ENCODE measurements at regions not wholly inside any gene's neighbourhood (a gene's known extent, or its start where the extent isn't known, plus 50 kb on each side); places are given as distances from the start of the nearest gene placed in this dataset.

GRCh38 chr4:106444557-106444956 is 76.0 kb upstream of the GIMD1 start:
- Mint-ChIP-seq H3K36me3 (ENCODE audit: insufficient read depth) (no peaks in the 10 kb centered on the region), H3K4me3 (no peak overlapping the region), H3K4me1 (ENCODE audit: low read depth in 2 of 2) (no peaks in the 10 kb centered on the region), H3K9me3 (peaks cover 0 to 4% of the 10 kb centered on the region in 2 donors), H3K27ac (no peak overlapping the region), H3K27me3 (no peaks in the 10 kb centered on the region)
- ATAC-seq (replicated peaks) (no peak), DNase-seq (no peak)

DNA sequence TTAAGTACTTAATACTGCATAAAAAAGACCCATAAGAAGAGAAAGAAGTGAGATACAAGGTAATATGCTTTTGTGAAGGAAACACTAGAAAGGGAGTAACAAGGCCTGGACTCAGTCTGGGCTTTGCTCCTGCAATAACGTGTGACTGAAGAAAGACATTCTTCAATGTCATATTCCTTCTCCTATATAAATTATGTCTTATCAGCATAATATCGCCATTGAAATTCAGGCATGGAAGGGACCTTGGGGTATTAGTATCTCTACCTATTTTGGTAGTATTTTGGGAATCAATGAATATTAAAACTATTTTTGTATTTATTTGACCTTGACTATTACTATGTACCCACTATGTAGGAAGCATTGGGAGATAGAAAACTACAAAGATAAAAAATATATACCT is 62.2 kb upstream of the GIMD1 start:
- H3K4me3 Mint-ChIP-seq: no peak overlapping the region
- H3K9me3 Mint-ChIP-seq: peaks cover 0 to 5% of the 10 kb centered on the region in 2 donors
- DNase-seq: no peak
- ATAC-seq (replicated peaks): no peak
- no peak overlapping the region for H3K27ac Mint-ChIP-seq
- no peaks in the 10 kb centered on the region for H3K36me3 Mint-ChIP-seq (ENCODE audit: insufficient read depth)
- H3K27me3 Mint-ChIP-seq: no peaks in the 10 kb centered on the region
- no peaks in the 10 kb centered on the region for H3K4me1 Mint-ChIP-seq (ENCODE audit: low read depth in 2 of 2)

- Mint-ChIP-seq H3K9me3 (peaks cover 0 to 5% of the 10 kb centered on the region in 2 donors), H3K36me3 (ENCODE audit: insufficient read depth) (no peaks in the 10 kb centered on the region), H3K4me1 (ENCODE audit: low read depth in 2 of 2) (no peaks in the 10 kb centered on the region), H3K27ac (no peak overlapping the region), H3K27me3 (no peaks in the 10 kb centered on the region), H3K4me3 (no peak overlapping the region)
- DNase-seq: no peak
- ATAC-seq (replicated peaks): no peak
Observed at GRCh38 chr4:106429885-106430284, 61.3 kb upstream of the GIMD1 start.

GRCh38 chr4:106426069-106426468 is 57.5 kb upstream of the GIMD1 start:
- H3K27ac Mint-ChIP-seq: no peak overlapping the region
- ATAC-seq (replicated peaks) (no peak), DNase-seq (no peak)
- no peaks in the 10 kb centered on the region for H3K9me3 Mint-ChIP-seq
- no peak overlapping the region for H3K4me3 Mint-ChIP-seq
- H3K27me3 Mint-ChIP-seq: no peaks in the 10 kb centered on the region
- no peaks in the 10 kb centered on the region for H3K36me3 Mint-ChIP-seq (ENCODE audit: insufficient read depth)
- H3K4me1 Mint-ChIP-seq (ENCODE audit: low read depth in 2 of 2): no peaks in the 10 kb centered on the region

DNA sequence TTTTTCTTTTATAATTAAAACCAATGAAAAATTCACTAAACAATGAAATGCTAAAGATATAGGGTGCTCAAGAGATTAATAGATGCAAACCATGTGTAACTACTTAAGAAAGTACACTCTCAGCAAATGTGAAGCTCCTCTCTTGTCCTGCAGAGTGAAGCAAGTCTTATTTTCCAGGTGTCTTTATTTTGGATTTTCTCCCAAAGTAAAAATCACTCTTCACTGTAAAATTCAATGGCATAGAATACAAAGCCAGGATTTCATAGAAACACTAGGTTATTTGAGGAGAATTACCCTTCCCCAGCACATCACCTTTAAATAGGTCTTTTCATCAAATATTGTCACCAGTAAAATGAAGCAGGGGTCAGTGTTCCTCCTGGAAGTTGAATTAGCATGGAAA is 57.0 kb upstream of the GIMD1 start:
- Mint-ChIP-seq H3K4me3 (no peak overlapping the region), H3K27me3 (no peaks in the 10 kb centered on the region), H3K9me3 (no peaks in the 10 kb centered on the region), H3K36me3 (ENCODE audit: insufficient read depth) (no peaks in the 10 kb centered on the region), H3K4me1 (ENCODE audit: low read depth in 2 of 2) (no peaks in the 10 kb centered on the region), H3K27ac (no peak overlapping the region)
- ATAC-seq (replicated peaks): no peak
- DNase-seq: no peak

DNA sequence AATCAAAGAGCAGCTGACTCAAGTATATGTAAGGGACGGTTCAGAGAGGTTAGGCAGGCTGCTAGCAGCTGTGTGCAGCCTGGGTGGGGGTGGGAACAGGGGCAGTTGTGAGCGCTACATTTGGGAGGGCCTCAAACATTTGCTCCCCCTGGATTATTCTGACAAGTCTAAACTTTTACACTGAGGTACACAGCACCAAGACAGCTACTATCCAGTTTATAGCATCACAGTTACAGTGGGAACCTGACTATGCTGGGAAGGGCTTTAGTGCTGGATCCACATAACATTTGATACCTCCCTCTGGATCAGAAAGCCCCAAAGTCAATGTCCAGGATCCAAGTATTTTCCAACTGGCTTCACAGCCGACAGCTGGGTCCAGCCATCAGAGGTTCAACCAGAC is 55.8 kb upstream of the GIMD1 start:
- no peaks in the 10 kb centered on the region for H3K36me3 Mint-ChIP-seq (ENCODE audit: insufficient read depth)
- no peaks in the 10 kb centered on the region for H3K4me1 Mint-ChIP-seq (ENCODE audit: low read depth in 2 of 2)
- no peaks in the 10 kb centered on the region for H3K9me3 Mint-ChIP-seq
- H3K27me3 Mint-ChIP-seq: no peaks in the 10 kb centered on the region
- H3K4me3 Mint-ChIP-seq: no peak overlapping the region
- no peak for ATAC-seq (replicated peaks)
- H3K27ac Mint-ChIP-seq: no peak overlapping the region
- DNase-seq: no peak

GRCh38 chr4:106423791-106424190 is 55.2 kb upstream of the GIMD1 start:
- DNase-seq (no peak), ATAC-seq (replicated peaks) (no peak)
- no peaks in the 10 kb centered on the region for H3K9me3 Mint-ChIP-seq
- no peak overlapping the region for H3K4me3 Mint-ChIP-seq
- H3K27ac Mint-ChIP-seq: no peak overlapping the region
- H3K27me3 Mint-ChIP-seq: no peaks in the 10 kb centered on the region
- H3K4me1 Mint-ChIP-seq (ENCODE audit: low read depth in 2 of 2): no peaks in the 10 kb centered on the region
- H3K36me3 Mint-ChIP-seq (ENCODE audit: insufficient read depth): no peaks in the 10 kb centered on the region

GRCh38 chr4:106422766-106423165 is 54.2 kb upstream of the GIMD1 start:
- Mint-ChIP-seq H3K4me3 (no peak overlapping the region), H3K4me1 (ENCODE audit: low read depth in 2 of 2) (no peaks in the 10 kb centered on the region)

DNA sequence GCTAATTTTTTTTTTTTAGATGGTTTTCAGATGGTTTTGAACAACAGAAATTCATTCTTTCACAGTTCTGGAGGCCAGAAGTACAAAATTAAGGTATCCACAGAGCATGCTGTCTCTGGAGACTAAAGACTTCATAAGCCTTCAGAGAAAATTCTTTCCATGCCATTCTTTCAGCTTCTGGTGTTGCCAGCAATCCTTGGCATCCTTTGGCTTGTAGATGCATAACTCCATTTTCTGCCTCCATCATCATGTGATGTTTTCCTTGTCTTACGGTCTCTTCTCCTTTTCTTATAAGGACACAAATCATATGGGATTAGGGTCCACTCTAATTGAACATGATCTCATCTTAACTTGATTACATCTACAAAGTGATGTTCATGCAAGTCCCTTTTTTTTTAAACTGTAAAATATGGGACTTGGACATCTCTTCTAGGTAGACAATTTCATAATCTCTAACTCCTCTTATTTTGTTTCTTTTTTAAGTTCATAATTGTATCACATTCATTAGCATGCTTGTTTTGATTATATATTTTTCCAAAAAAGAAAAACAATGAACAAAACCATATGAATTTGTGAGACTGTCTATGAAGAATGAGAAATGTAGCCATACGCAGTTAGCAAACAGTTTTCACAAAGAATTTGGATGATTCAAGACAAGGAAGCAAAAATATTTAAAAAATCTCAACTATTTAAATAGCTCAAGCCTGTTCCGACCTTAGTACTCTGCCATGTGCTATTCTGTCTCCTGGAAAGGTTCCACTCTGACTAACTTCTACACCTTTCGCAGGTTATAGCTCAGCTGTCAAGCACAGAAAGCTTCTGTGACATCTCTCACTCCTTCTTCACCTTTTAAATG is 53.1 kb upstream of the GIMD1 start:
- Mint-ChIP-seq H3K36me3 (ENCODE audit: insufficient read depth) (no peaks in the 10 kb centered on the region), H3K27me3 (no peaks in the 10 kb centered on the region), H3K4me1 (ENCODE audit: low read depth in 2 of 2) (no peaks in the 10 kb centered on the region), H3K4me3 (no peak overlapping the region), H3K27ac (no peak overlapping the region), H3K9me3 (no peaks in the 10 kb centered on the region)
- ATAC-seq (replicated peaks) (no peak), DNase-seq (no peak)

More at GRCh38 chr4:106422766-106423165, 54.2 kb upstream of the GIMD1 start:
- Mint-ChIP-seq H3K9me3 (no peaks in the 10 kb centered on the region), H3K27ac (no peak overlapping the region), H3K27me3 (no peaks in the 10 kb centered on the region), H3K36me3 (ENCODE audit: insufficient read depth) (no peaks in the 10 kb centered on the region)
- ATAC-seq (replicated peaks) (no peak), DNase-seq (no peak)

- peaks cover 0 to 2% of the 10 kb centered on the region in 2 donors for H3K9me3 Mint-ChIP-seq
- no peaks in the 10 kb centered on the region for H3K4me1 Mint-ChIP-seq (ENCODE audit: low read depth in 2 of 2)
- no peaks in the 10 kb centered on the region for H3K36me3 Mint-ChIP-seq (ENCODE audit: insufficient read depth)
- H3K27ac Mint-ChIP-seq: no peak overlapping the region
- no peaks in the 10 kb centered on the region for H3K27me3 Mint-ChIP-seq
- DNase-seq (no peak), ATAC-seq (replicated peaks) (no peak)
- H3K4me3 Mint-ChIP-seq: no peak overlapping the region
Observed at GRCh38 chr4:106418444-106418843, 49.9 kb upstream of the GIMD1 start.

All from effector memory CD8-positive, alpha-beta T cell (primary cell).